SU-DHL-6 (cell line): ENCODE measurements at regions not wholly inside any gene's neighbourhood (a gene's known extent, or its start where the extent isn't known, plus 50 kb on each side); places are given as distances from the start of the nearest gene placed in this dataset.

Experiments used
- H2AFZ ChIP-seq: fragments of 200-600 bp; sonication (generic); 2 replicates; pipeline ENCODE4 v1.6.1; 2014; ENCODE audit warnings: low read depth, mild to moderate bottlenecking, moderate library complexity, mixed read lengths, antibody characterized with exemption, low read length; ENCODE audit not compliant: severe bottlenecking
- H3F3A ChIP-seq: fragments of 200-600 bp; shearing (Covaris generic); 2 replicates; pipeline ENCODE4 v1.6.0; 2016; ENCODE audit warnings: antibody characterized with exemption, mild to moderate bottlenecking; ENCODE audit not compliant: insufficient read depth
- H3K27ac ChIP-seq: fragments of 200-600 bp; sonication (generic); 2 replicates; pipeline ENCODE4 v1.5.1; 2016; ENCODE audit warnings: low read depth, mild to moderate bottlenecking, low read length, moderate library complexity, mixed read lengths
- H3K27me3 ChIP-seq: fragments of 200-600 bp; sonication (generic), shearing (Covaris generic); 2 replicates; pipeline ENCODE4 v1.6.0; 2014; ENCODE audit warnings: mild to moderate bottlenecking, low read length
- H3K36me3 ChIP-seq: fragments of 200-600 bp; sonication (generic); 2 replicates; pipeline ENCODE4 v1.6.1; 2014; ENCODE audit warnings: mild to moderate bottlenecking, low read length, mixed read lengths
- H3K4me2 ChIP-seq: fragments of 300-600, 200-600 bp; shearing (Covaris generic), sonication (generic); 2 replicates; pipeline ENCODE4 v1.6.0; 2014; ENCODE audit warnings: low read length, low read depth, mild to moderate bottlenecking; ENCODE audit not compliant: poor library complexity, severe bottlenecking
- H3K4me3 ChIP-seq: fragments of 200-600 bp; sonication (generic); 2 replicates; pipeline ENCODE4 v1.5.1; 2014; ENCODE audit warnings: antibody characterized with exemption, low read length, mild to moderate bottlenecking, mixed read lengths; ENCODE audit not compliant: insufficient read depth, poor library complexity, severe bottlenecking
- H3K79me2 ChIP-seq: fragments of 200-600 bp; sonication (generic); 2 replicates; pipeline ENCODE4 v1.6.1; 2014; ENCODE audit warnings: mild to moderate bottlenecking, low read length, moderate library complexity; ENCODE audit not compliant: insufficient read depth
- H3K9ac ChIP-seq: fragments of 200-600 bp; sonication (generic); 2 replicates; pipeline ENCODE4 v1.7.0; 2014; ENCODE audit warnings: mild to moderate bottlenecking, low read length
- H3K9me2 ChIP-seq: fragments of 200-600 bp; sonication (generic); replicated peaks from 2 replicates; pipeline ENCODE4 v1.6.1; 2014; ENCODE audit warnings: low read length; ENCODE audit not compliant: insufficient read depth
- H3K9me3 ChIP-seq: fragments of 200-600 bp; sonication (generic); 2 replicates; pipeline ENCODE4 v1.6.1; 2014; ENCODE audit warnings: low read length, mixed read lengths; ENCODE audit not compliant: insufficient read depth
- H4K20me1 ChIP-seq: fragments of 200-600 bp; sonication (generic); 2 replicates; pipeline ENCODE4 v1.6.1; 2014; ENCODE audit warnings: low read depth, mild to moderate bottlenecking, antibody characterized with exemption, low read length, moderate library complexity, mixed read lengths
- CTCF ChIP-seq: fragments of 200-600 bp; sonication (generic); IDR thresholded peaks from one replicate; pipeline ENCODE4 v1.5.1; 2017; ENCODE audit warnings: antibody characterized with exemption, mild to moderate bottlenecking, low read length, moderate library complexity; ENCODE audit not compliant: insufficient read depth, poor library complexity, severe bottlenecking
- EZH2phosphoT487 ChIP-seq: fragments of 200-600 bp; sonication (generic), shearing (Covaris generic); conservative IDR thresholded peaks from 2 replicates; pipeline ENCODE4 v1.6.1; 2018; ENCODE audit warnings: mild to moderate bottlenecking, antibody characterized with exemption, low read length, moderate library complexity, mixed read lengths

DNA sequence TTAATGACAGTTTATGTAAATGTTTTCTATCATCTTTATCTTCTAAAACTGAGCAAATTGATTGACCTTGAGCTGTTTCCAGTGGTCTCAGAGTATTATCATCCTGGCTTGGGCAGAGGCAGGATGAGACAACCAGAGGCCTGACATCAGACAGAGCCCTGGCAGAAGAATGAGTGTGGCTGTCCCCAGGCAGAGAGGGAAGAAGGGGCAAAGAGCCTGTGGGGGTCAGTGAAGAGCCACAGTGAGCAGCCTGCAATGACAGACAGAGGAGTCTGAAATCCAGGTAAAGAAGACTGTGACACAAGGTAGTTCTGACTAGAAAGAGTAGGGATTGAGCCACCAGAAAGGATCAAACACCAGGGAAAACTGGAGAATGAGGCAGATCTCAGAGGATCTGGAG is 182.4 kb upstream of the ARSJ start:
- no peaks in the 10 kb centered on the region for H3K9me3 ChIP-seq
- no peak overlapping the region for H3K27ac ChIP-seq
- H3K9ac ChIP-seq, result no peak overlapping the region
- H3K36me3 ChIP-seq, result no peaks in the 10 kb centered on the region
- H3K27me3 ChIP-seq, result no peaks in the 10 kb centered on the region
- no peaks in the 10 kb centered on the region for H3K79me2 ChIP-seq
- no peak for TF ChIP-seq CTCF
- TF ChIP-seq EZH2phosphoT487, result no peak
- H3K9me2 ChIP-seq, result no peaks in the 10 kb centered on the region
- no peak overlapping the region for H2AFZ ChIP-seq
- H3F3A ChIP-seq, result no peaks in the 10 kb centered on the region
- no peaks in the 10 kb centered on the region for H4K20me1 ChIP-seq
- no peak overlapping the region for H3K4me2 ChIP-seq
- H3K4me3 ChIP-seq, result no peak overlapping the region

GRCh38 chr4:114163051-114163450 is 183.6 kb upstream of the ARSJ start:
- Histone ChIP-seq H3K9me2 (no peaks in the 10 kb centered on the region), H3K4me2 (no peak overlapping the region), H2AFZ (no peak overlapping the region), H3K27ac (no peak overlapping the region), H3K79me2 (no peaks in the 10 kb centered on the region), H3K9me3 (no peaks in the 10 kb centered on the region), H3K27me3 (no peaks in the 10 kb centered on the region), H3K36me3 (no peaks in the 10 kb centered on the region), H3F3A (no peaks in the 10 kb centered on the region), H4K20me1 (no peaks in the 10 kb centered on the region), H3K9ac (no peak overlapping the region), H3K4me3 (no peak overlapping the region)
- TF ChIP-seq CTCF (no peak), EZH2phosphoT487 (no peak)

DNA sequence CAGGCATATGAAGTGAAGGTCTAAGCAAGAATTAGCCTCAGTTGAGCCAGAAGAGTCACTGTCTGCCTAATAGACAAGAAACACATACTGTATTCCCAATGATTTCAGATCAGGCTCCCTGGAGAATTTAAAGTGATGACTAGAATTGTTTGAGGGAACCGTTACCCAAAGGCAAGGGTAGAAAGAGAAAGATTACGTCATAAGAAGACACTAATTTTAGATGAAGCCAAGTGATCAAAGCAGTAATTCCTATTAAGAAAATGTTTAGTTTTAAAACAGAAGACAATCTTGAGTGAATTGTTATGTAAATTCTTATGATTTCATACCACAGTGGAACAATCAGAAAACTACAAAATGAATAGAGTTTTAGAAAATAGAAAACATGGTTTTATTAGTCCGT is 194.5 kb upstream of the ARSJ start:
- no peak overlapping the region for H3K4me2 ChIP-seq
- H3K36me3 ChIP-seq, result no peaks in the 10 kb centered on the region
- no peak for TF ChIP-seq CTCF
- TF ChIP-seq EZH2phosphoT487, result no peak
- H3F3A ChIP-seq, result no peaks in the 10 kb centered on the region
- no peak overlapping the region for H3K4me3 ChIP-seq
- H3K9ac ChIP-seq, result no peak overlapping the region
- no peaks in the 10 kb centered on the region for H4K20me1 ChIP-seq
- no peak overlapping the region for H2AFZ ChIP-seq
- H3K27me3 ChIP-seq, result no peaks in the 10 kb centered on the region
- H3K27ac ChIP-seq, result no peak overlapping the region
- no peaks in the 10 kb centered on the region for H3K9me2 ChIP-seq
- H3K9me3 ChIP-seq, result no peaks in the 10 kb centered on the region
- no peaks in the 10 kb centered on the region for H3K79me2 ChIP-seq

DNA sequence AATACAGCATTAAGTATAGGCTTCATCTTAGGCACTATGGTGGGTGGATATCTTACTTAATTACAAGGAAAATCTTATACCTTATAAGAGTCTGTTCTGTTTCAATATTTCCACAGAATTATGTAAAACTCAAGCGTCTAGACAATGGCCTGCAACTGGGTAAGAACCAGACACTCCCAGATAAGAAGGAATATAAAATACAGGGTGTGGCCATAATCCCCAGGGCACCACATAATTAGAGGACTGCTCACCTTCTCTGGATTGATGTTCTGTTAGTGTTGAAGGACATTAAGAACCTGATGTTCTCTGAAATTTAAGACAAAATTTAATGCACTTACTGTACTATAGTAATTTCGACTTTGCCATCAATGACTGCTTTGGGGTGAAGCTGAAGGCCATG is 198.2 kb upstream of the ARSJ start:
- Histone ChIP-seq H4K20me1 (no peaks in the 10 kb centered on the region), H3K27me3 (no peaks in the 10 kb centered on the region), H3K9me3 (no peaks in the 10 kb centered on the region), H3K4me2 (no peak overlapping the region), H2AFZ (no peak overlapping the region), H3K9me2 (no peaks in the 10 kb centered on the region), H3F3A (no peaks in the 10 kb centered on the region), H3K9ac (no peak overlapping the region), H3K27ac (no peak overlapping the region), H3K36me3 (no peaks in the 10 kb centered on the region), H3K79me2 (no peaks in the 10 kb centered on the region), H3K4me3 (no peak overlapping the region)
- TF ChIP-seq EZH2phosphoT487 (no peak), CTCF (no peak)
